SK-N-SH treated with all-trans-retinoic acid at 6 μM for 48 hours (cell line): ENCODE measurements at regions not wholly inside any gene's neighbourhood (a gene's known extent, or its start where the extent isn't known, plus 50 kb on each side); places are given as distances from the start of the nearest gene placed in this dataset.

ENCODE experiments used
- ARNTL ChIP-seq: fragments of 450-650 bp; formaldehyde crosslinking; IDR thresholded peaks from 2 replicates; pipeline ENCODE4 v1.5.0; 2020; ENCODE audit warnings: low read depth, mild to moderate bottlenecking, moderate library complexity, borderline replicate concordance
- ISL1 ChIP-seq: fragments of 250-450 bp; sonication (Bioruptor Pico); IDR thresholded peaks from 2 replicates; pipeline ENCODE4 v2.1.2; 2022; ENCODE audit warnings: mild to moderate bottlenecking, moderate library complexity
- PPARA ChIP-seq: fragments of 250-450 bp; sonication (Bioruptor Pico); IDR thresholded peaks from 2 replicates; pipeline ENCODE4 v1.5.0; 2020; ENCODE audit warnings: mild to moderate bottlenecking, borderline replicate concordance
- RARB ChIP-seq: fragments of 250-450 bp; sonication (Bioruptor Pico); IDR thresholded peaks from 2 replicates; pipeline ENCODE4 v1.8.0; 2021; ENCODE audit warnings: mild to moderate bottlenecking, moderate library complexity
- TOX ChIP-seq: fragments of 250-450 bp; sonication (Bioruptor Pico); IDR thresholded peaks from 2 replicates; pipeline ENCODE4 v1.8.0; 2021; ENCODE audit warnings: mild to moderate bottlenecking, moderate library complexity, borderline replicate concordance
- ZC3H10 ChIP-seq: fragments of 250-450 bp; sonication (Bioruptor Pico); IDR thresholded peaks from 2 replicates; pipeline ENCODE4 v1.5.1; 2021; ENCODE audit warnings: mild to moderate bottlenecking, moderate library complexity
- ZFP3 ChIP-seq: fragments of 250-450 bp; sonication (Bioruptor Pico); IDR thresholded peaks from 2 replicates; pipeline ENCODE4 v1.5.0; 2020; ENCODE audit warnings: mild to moderate bottlenecking, moderate library complexity
- ZNF565 ChIP-seq: fragments of 450-650 bp; formaldehyde crosslinking; conservative IDR thresholded peaks from 2 replicates; pipeline ENCODE4 v1.5.0; 2020; ENCODE audit warnings: low read depth, mild to moderate bottlenecking, moderate library complexity
- ZNF70 ChIP-seq: fragments of 450-650 bp; formaldehyde crosslinking; IDR thresholded peaks from 2 replicates; pipeline ENCODE4 v1.5.0; 2020; ENCODE audit warnings: mild to moderate bottlenecking, moderate library complexity
- ZNF8 ChIP-seq: fragments of 450-650 bp; formaldehyde crosslinking; IDR thresholded peaks from 2 replicates; pipeline ENCODE4 v1.5.0; 2020; ENCODE audit warnings: mild to moderate bottlenecking, moderate library complexity
- TF ChIP-seq, protein P1 (sequence below): fragments of 250-450 bp; sonication (Bioruptor Pico); IDR thresholded peaks from 2 replicates; pipeline ENCODE4 v1.5.0; 2020; ENCODE audit warnings: mild to moderate bottlenecking, moderate library complexity
- TF ChIP-seq, protein P2 (sequence below): fragments of 250-450 bp; sonication (Bioruptor Pico); IDR thresholded peaks from 2 replicates; pipeline ENCODE4 v1.8.0; 2020; ENCODE audit warnings: mild to moderate bottlenecking, moderate library complexity, borderline replicate concordance

DNA sequence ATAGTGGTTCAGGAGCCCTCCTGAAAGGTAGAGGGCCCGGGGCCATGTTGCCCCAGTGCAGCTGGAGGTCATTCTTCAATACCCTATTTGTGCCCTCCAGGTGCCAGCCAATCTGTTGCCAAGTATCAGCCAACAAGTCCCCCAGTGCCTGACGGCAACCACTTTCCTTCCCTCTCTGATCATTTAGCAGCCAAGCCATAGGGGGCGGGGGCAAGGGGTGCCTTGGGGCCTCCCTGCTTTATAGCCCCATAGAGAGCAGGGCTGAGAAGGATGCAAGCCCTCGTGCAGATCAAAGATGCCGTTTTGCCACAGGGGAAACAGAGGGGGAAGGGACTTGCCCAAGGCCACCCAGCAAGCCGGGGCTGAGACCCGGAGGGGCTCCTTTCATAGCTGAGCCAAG lies 149.0 kb upstream of the CHST15 start:
- TF ChIP-seq TOX (no peak), RARB (CRISPR knock-in tag) (no peak), ZNF8 (CRISPR knock-in tag) (no peak), ZFP3 (no peak), PPARA (no peak), ZNF565 (CRISPR knock-in tag) (no peak), ARNTL (CRISPR knock-in tag) (no peak), ZNF70 (CRISPR knock-in tag) (no peak), ZC3H10 (CRISPR knock-in tag) (no peak), ISL1 (CRISPR knock-in tag) (no peak)
- TF ChIP-seq, protein P1, sequence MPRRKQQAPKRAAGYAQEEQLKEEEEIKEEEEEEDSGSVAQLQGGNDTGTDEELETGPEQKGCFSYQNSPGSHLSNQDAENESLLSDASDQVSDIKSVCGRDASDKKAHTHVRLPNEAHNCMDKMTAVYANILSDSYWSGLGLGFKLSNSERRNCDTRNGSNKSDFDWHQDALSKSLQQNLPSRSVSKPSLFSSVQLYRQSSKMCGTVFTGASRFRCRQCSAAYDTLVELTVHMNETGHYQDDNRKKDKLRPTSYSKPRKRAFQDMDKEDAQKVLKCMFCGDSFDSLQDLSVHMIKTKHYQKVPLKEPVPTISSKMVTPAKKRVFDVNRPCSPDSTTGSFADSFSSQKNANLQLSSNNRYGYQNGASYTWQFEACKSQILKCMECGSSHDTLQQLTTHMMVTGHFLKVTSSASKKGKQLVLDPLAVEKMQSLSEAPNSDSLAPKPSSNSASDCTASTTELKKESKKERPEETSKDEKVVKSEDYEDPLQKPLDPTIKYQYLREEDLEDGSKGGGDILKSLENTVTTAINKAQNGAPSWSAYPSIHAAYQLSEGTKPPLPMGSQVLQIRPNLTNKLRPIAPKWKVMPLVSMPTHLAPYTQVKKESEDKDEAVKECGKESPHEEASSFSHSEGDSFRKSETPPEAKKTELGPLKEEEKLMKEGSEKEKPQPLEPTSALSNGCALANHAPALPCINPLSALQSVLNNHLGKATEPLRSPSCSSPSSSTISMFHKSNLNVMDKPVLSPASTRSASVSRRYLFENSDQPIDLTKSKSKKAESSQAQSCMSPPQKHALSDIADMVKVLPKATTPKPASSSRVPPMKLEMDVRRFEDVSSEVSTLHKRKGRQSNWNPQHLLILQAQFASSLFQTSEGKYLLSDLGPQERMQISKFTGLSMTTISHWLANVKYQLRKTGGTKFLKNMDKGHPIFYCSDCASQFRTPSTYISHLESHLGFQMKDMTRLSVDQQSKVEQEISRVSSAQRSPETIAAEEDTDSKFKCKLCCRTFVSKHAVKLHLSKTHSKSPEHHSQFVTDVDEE (CRISPR knock-in tag), result no peak
- TF ChIP-seq, protein P2, sequence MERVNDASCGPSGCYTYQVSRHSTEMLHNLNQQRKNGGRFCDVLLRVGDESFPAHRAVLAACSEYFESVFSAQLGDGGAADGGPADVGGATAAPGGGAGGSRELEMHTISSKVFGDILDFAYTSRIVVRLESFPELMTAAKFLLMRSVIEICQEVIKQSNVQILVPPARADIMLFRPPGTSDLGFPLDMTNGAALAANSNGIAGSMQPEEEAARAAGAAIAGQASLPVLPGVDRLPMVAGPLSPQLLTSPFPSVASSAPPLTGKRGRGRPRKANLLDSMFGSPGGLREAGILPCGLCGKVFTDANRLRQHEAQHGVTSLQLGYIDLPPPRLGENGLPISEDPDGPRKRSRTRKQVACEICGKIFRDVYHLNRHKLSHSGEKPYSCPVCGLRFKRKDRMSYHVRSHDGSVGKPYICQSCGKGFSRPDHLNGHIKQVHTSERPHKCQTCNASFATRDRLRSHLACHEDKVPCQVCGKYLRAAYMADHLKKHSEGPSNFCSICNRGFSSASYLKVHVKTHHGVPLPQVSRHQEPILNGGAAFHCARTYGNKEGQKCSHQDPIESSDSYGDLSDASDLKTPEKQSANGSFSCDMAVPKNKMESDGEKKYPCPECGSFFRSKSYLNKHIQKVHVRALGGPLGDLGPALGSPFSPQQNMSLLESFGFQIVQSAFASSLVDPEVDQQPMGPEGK (CRISPR knock-in tag), result no peak
